Endometrium (tissue), 2 donors: ENCODE measurements at regions not wholly inside any gene's neighbourhood (a gene's known extent, or its start where the extent isn't known, plus 50 kb on each side); places are given as distances from the start of the nearest gene placed in this dataset.
"Not testable (repeated sequence)": the region's sequence is repeated elsewhere in the genome, so short reads cannot be mapped to it uniquely, and the experiment has no call there.

Experiments
- FAIRE-seq: peaks from 2 replicates; lab custom pipeline; 2012; peaks lifted over from hg19 to GRCh38; lab: Jason Lieb, UNC
- donor health status: control.
- donor health status: control.

GRCh38 chr17:14547556-14547955 is 246.7 kb downstream of the HS3ST3B1 start:
- FAIRE-seq: no peak

- no peak for FAIRE-seq
These were observed 246.1 kb downstream of the HS3ST3B1 start for GRCh38 chr17:14547016-14547415.

GRCh38 chr17:14545156-14545906 is 244.4 kb downstream of the HS3ST3B1 start:
- FAIRE-seq: no peak

GRCh38 chr17:14541714-14542113 is 240.8 kb downstream of the HS3ST3B1 start:
- FAIRE-seq: no peak

GRCh38 chr17:14539801-14540200 is 238.9 kb downstream of the HS3ST3B1 start:
- FAIRE-seq: no peak

GRCh38 chr17:14532242-14532641 is 231.4 kb downstream of the HS3ST3B1 start:
- not testable (repeated sequence) for FAIRE-seq

- FAIRE-seq: no peak
These were observed 224.9 kb downstream of the HS3ST3B1 start for GRCh38 chr17:14525551-14526455.

GRCh38 chr17:14522795-14523387 is 222.0 kb downstream of the HS3ST3B1 start:
- no peak for FAIRE-seq

- FAIRE-seq: not testable (repeated sequence)
These were observed 218.0 kb downstream of the HS3ST3B1 start for GRCh38 chr17:14518919-14519318.

- no peak for FAIRE-seq
These were observed 214.1 kb downstream of the HS3ST3B1 start for GRCh38 chr17:14514973-14515372.

- FAIRE-seq: no peak
These were observed 213.0 kb downstream of the HS3ST3B1 start for GRCh38 chr17:14513835-14514234.

GRCh38 chr17:14510136-14510535 is 209.3 kb downstream of the HS3ST3B1 start:
- FAIRE-seq: no peak

GRCh38 chr17:14508156-14508555 is 207.3 kb downstream of the HS3ST3B1 start:
- no peak for FAIRE-seq

- FAIRE-seq: no peak
These were observed 205.5 kb downstream of the HS3ST3B1 start for GRCh38 chr17:14506364-14506763.

GRCh38 chr17:14505606-14506005 is 204.7 kb downstream of the HS3ST3B1 start:
- FAIRE-seq: no peak

GRCh38 chr17:14499976-14500375 is 199.1 kb downstream of the HS3ST3B1 start:
- no peak for FAIRE-seq

GRCh38 chr17:14498812-14499211 is 197.9 kb downstream of the HS3ST3B1 start:
- no peak for FAIRE-seq

GRCh38 chr17:14494161-14494560 is 193.3 kb downstream of the HS3ST3B1 start:
- no peak for FAIRE-seq

GRCh38 chr17:14489986-14490385 is 189.1 kb downstream of the HS3ST3B1 start:
- no peak for FAIRE-seq

GRCh38 chr17:14488958-14489550 is 188.2 kb downstream of the HS3ST3B1 start:
- no peak for FAIRE-seq

- no peak for FAIRE-seq
These were observed 186.2 kb downstream of the HS3ST3B1 start for GRCh38 chr17:14487068-14487467.

GRCh38 chr17:14482715-14483114 is 181.8 kb downstream of the HS3ST3B1 start:
- FAIRE-seq: no peak
